K562 (cell line): ENCODE measurements at regions not wholly inside any gene's neighbourhood (a gene's known extent, or its start where the extent isn't known, plus 50 kb on each side); places are given as distances from the start of the nearest gene placed in this dataset.
A peak's percentile ranks its signal among the peaks of the same experiment; 100 is the strongest.

Experiments
- ATAC-seq: fragments of 200-7000 bp; cut with Tn5 transposase; 3 replicates; pipeline ENCODE4 v1.9.1; 2020; ENCODE audit warnings: moderate library complexity
- BruUV-seq: library from RNA; stranded (reverse); fragments of 400-500 nt; replicated peaks from 2 replicates; lab custom pipeline; 2021; lab: Mats Ljungman, UMichigan
- CTCF ChIA-PET: fragments of 300-600 bp; formaldehyde crosslinking; extraction: SDS; loops from one replicate; lab custom pipeline; 2021; ENCODE audit warnings: low intra/inter-chr PET ratio; lab: Yijun Ruan, JAX
- POLR2A ChIA-PET: fragments of 300-600, 350-650 bp; sonication (Branson Sonifier 250); formaldehyde crosslinking; extraction: SDS; loops from one replicate; lab custom pipeline; 2021; ENCODE audit warnings: antibody characterized with exemption, inconsistent platforms; lab: Yijun Ruan, JAX
- DNase-seq, 4 experiments: peaks; one replicate each; pipeline versions ENCODE4 v3.0.0 to v3.0.0-alpha.2; 2011 to 2018; ENCODE audit warnings: low spot score in 3 of 4, mixed read lengths in 3 of 4; ENCODE audit errors: extremely low read depth in 1 of 4
- FAIRE-seq: peaks from 2 replicates; lab custom pipeline; 2011; peaks lifted over from hg19 to GRCh38; lab: Jason Lieb, UNC
- H2AFZ ChIP-seq: 2 replicates; pipeline ENCODE4 v1.6.0; 2011; ENCODE audit warnings: low read depth, low read length, control low read depth, inconsistent platforms
- H3K27ac ChIP-seq: fragments of 200-600 bp; 3 replicates; pipeline ENCODE4 v1.8.0; 2011; ENCODE audit warnings: low read depth, mild to moderate bottlenecking, control low read depth, inconsistent platforms, low read length, moderate library complexity, mixed read lengths; ENCODE audit errors: extremely low read depth
- H3K27me3 ChIP-seq, 2 experiments: fragments of 300-600 bp in 1 of 2; 2 replicates in 1 of 2; 3 replicates in 1 of 2; pipeline versions ENCODE4 v1.6.0 to v1.8.0; 2011; ENCODE audit warnings: inconsistent platforms in 2 of 2, low read length in 2 of 2, mild to moderate bottlenecking in 1 of 2, mixed read lengths in 1 of 2, moderate library complexity in 1 of 2; ENCODE audit not compliant: control insufficient read depth in 2 of 2, insufficient read depth in 2 of 2
- H3K36me3 ChIP-seq: fragments of 300-600 bp; 3 replicates; pipeline ENCODE4 v1.8.0; 2011; ENCODE audit warnings: mild to moderate bottlenecking, low read length, inconsistent platforms; ENCODE audit not compliant: control insufficient read depth, insufficient read depth
- H3K4me1 ChIP-seq, 2 experiments: fragments of 200-600 bp in 1 of 2; replicated peaks in 1 of 2; 2 replicates in 1 of 2; 3 replicates in 1 of 2; pipeline versions ENCODE4 v1.5.1 to v1.8.0; 2011; ENCODE audit warnings: inconsistent platforms in 2 of 2, low read length in 2 of 2, mild to moderate bottlenecking in 1 of 2, mixed read lengths in 1 of 2, moderate library complexity in 1 of 2; ENCODE audit not compliant: control insufficient read depth in 2 of 2, insufficient read depth in 2 of 2
- H3K4me2 ChIP-seq: 2 replicates; pipeline ENCODE4 v1.6.1; 2011; ENCODE audit warnings: low read length, control low read depth, inconsistent platforms, mixed read lengths; ENCODE audit not compliant: insufficient read depth
- H3K4me3 ChIP-seq: fragments of 200-600 bp; sonication (generic), shearing (Covaris generic); 2 replicates; pipeline ENCODE4 v1.5.1; 2016; ENCODE audit warnings: control low read depth, inconsistent platforms
- H3K79me2 ChIP-seq: fragments of 200-600 bp; 3 replicates; pipeline ENCODE4 v1.8.0; 2011; ENCODE audit warnings: low read length, inconsistent platforms; ENCODE audit not compliant: control insufficient read depth, insufficient read depth
- H3K9ac ChIP-seq, 2 experiments: 2 replicates each; pipeline versions ENCODE4 v1.6.0 to v1.6.1; 2011; ENCODE audit warnings: low read depth in 2 of 2, low read length in 2 of 2, control low read depth in 1 of 2, inconsistent platforms in 1 of 2, mild to moderate bottlenecking in 1 of 2, mixed read lengths in 1 of 2; ENCODE audit not compliant: insufficient read depth in 1 of 2
- H3K9me1 ChIP-seq: one replicate; pipeline ENCODE4 v1.6.0; 2011; ENCODE audit warnings: inconsistent platforms, mild to moderate bottlenecking, low read length, moderate library complexity; ENCODE audit not compliant: control insufficient read depth, insufficient read depth
- H3K9me3 ChIP-seq: replicated peaks from 2 replicates; pipeline ENCODE4 v1.5.1; 2011; ENCODE audit warnings: low read depth, low read length, inconsistent platforms; ENCODE audit not compliant: control insufficient read depth, insufficient read depth
- H4K20me1 ChIP-seq: replicated peaks from 2 replicates; pipeline ENCODE4 v1.6.1; 2011; ENCODE audit warnings: low read length, inconsistent platforms, mixed read lengths; ENCODE audit not compliant: control insufficient read depth, insufficient read depth
- BCOR ChIP-seq: fragments of 450-650 bp; IDR thresholded peaks from 2 replicates; pipeline ENCODE4 v1.6.1; 2016
- CBX1 ChIP-seq: sonication (generic); IDR thresholded peaks from 2 replicates; pipeline ENCODE4 v1.6.1; 2016; ENCODE audit warnings: antibody characterized with exemption, low read depth, mild to moderate bottlenecking
- CHD4 ChIP-seq: fragments of 200-600 bp; sonication (generic); IDR thresholded peaks from 3 replicates; pipeline ENCODE4 v1.6.1; 2012; ENCODE audit warnings: low read depth, mild to moderate bottlenecking, mixed read lengths, low read length, inconsistent platforms; ENCODE audit not compliant: insufficient read depth, insufficient replicate concordance, poor library complexity, severe bottlenecking
- HDAC2 ChIP-seq: fragments of 450-650 bp; IDR thresholded peaks from 2 replicates; pipeline ENCODE4 v1.6.1; 2016; ENCODE audit warnings: mild to moderate bottlenecking
- HNRNPUL1 ChIP-seq: fragments of 200-400 bp; formaldehyde crosslinking; IDR thresholded peaks from 2 replicates; pipeline ENCODE4 v1.6.1; 2017; ENCODE audit warnings: low read length
- KDM1A ChIP-seq, 2 experiments: fragments of 450-650 bp; IDR thresholded peaks; 2 replicates each; pipeline ENCODE4 v1.6.1; 2016; ENCODE audit warnings: mild to moderate bottlenecking in 2 of 2
- PTBP1 ChIP-seq: fragments of 200-400 bp; formaldehyde crosslinking; IDR thresholded peaks from 2 replicates; pipeline ENCODE4 v1.6.1; 2017; ENCODE audit warnings: low read depth, low read length
- RBM25 ChIP-seq: fragments of 200-400 bp; formaldehyde crosslinking; IDR thresholded peaks from 2 replicates; pipeline ENCODE4 v1.6.1; 2018; ENCODE audit warnings: low read length, low read depth, moderate library complexity; ENCODE audit not compliant: severe bottlenecking
- RCOR1 ChIP-seq, 2 experiments: IDR thresholded peaks; 2 replicates each; pipeline ENCODE4 v1.6.1; 2012; ENCODE audit warnings: low read depth in 2 of 2, low read length in 2 of 2, borderline replicate concordance in 1 of 2, improper control_type of control experiment in 1 of 2
- SMARCA5 ChIP-seq: fragments of 450-650 bp; IDR thresholded peaks from 2 replicates; pipeline ENCODE4 v1.6.1; 2016
- ZBTB1 ChIP-seq: sonication (generic); formaldehyde crosslinking; IDR thresholded peaks from 2 replicates; pipeline ENCODE4 v1.8.1; 2023; ENCODE audit warnings: missing genetic modification reagents, low read depth, mild to moderate bottlenecking, borderline replicate concordance
- ZFP36 ChIP-seq: fragments of 150-350 bp; IDR thresholded peaks from 2 replicates; pipeline ENCODE4 v1.6.1; 2018; ENCODE audit warnings: low read length, low read depth; ENCODE audit not compliant: partially characterized antibody
- WGBS: fragments of 100-300 bp; shearing (Covaris generic); methylation state at CpG from one replicate; pipeline ENCODE4 v1.1.6; 2016; ENCODE audit warnings: low coverage, mixed read lengths; ENCODE audit not compliant: insufficient coverage; ENCODE audit errors: missing lambda C conversion rate; 5-methylcytosine and 5-hydroxymethylcytosine counted together
- in situ Hi-C: fragments of 300-500 bp; cut with MboI; formaldehyde crosslinking; loops from 4 replicates; pipeline ENCODE4 v1.15.0; 2018; ENCODE audit warnings: inconsistent platforms, mixed read lengths
- intact Hi-C: fragments of 100-400 bp; cut with micrococcal nuclease; formaldehyde crosslinking; loops from 2 replicates; pipeline ENCODE4 v1.14.2; 2022
- TF ChIP-seq, protein P1 (sequence below): fragments of 250-450 bp; sonication (Bioruptor Pico); IDR thresholded peaks from 2 replicates; pipeline ENCODE4 v1.5.1; 2021; ENCODE audit warnings: mild to moderate bottlenecking
- TF ChIP-seq, protein P2 (sequence below): fragments of 250-450 bp; sonication (Bioruptor Pico); IDR thresholded peaks from 2 replicates; pipeline ENCODE4 v1.9.0; 2021; ENCODE audit warnings: mild to moderate bottlenecking

- in situ Hi-C loops (loop anchor here (5.0 kb wide), 1 partner anchor 104 kb away; no protein-coding TSS in a partner anchor), intact Hi-C loops (no loop called here)
- FAIRE-seq, result no peak
- TF ChIP-seq RCOR1 (IDR thresholded peaks at IDR 0.05; ENCODE audit: borderline replicate concordance in 1 of 2, low read depth in 2 of 2, low read length in 2 of 2) (peak in 1 of 2 experiments; percentile 49; a peak in 1 of 4 replicates), BCOR (peak; percentile 93), CBX1 (peak; percentile 66; the same call in 1 of the 2 replicates), ZBTB1 (CRISPR knock-in tag) (no peak), CHD4 (peak; percentile 72), ZFP36 (peak; percentile 90), SMARCA5 (peak; percentile 66; the same call in 1 of the 2 replicates), PTBP1 (peak; percentile 75; the same call in 1 of the 2 replicates), KDM1A (IDR thresholded peaks at IDR 0.05) (peak; percentile 52 to 69; a peak in 3 of 4 replicates), HNRNPUL1 (no peak), RBM25 (peak; percentile 96), HDAC2 (peak; percentile 63)
- TF ChIP-seq, protein P1, sequence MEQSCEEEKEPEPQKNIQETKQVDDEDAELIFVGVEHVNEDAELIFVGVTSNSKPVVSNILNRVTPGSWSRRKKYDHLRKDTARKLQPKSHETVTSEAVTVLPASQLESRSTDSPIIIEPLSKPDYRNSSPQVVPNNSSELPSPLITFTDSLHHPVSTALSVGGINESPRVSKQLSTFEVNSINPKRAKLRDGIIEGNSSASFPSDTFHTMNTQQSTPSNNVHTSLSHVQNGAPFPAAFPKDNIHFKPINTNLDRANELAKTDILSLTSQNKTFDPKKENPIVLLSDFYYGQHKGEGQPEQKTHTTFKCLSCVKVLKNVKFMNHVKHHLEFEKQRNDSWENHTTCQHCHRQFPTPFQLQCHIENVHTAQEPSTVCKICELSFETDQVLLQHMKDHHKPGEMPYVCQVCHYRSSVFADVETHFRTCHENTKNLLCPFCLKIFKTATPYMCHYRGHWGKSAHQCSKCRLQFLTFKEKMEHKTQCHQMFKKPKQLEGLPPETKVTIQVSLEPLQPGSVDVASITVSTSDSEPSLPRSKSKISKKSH (CRISPR knock-in tag), result no peak
- TF ChIP-seq, protein P2, sequence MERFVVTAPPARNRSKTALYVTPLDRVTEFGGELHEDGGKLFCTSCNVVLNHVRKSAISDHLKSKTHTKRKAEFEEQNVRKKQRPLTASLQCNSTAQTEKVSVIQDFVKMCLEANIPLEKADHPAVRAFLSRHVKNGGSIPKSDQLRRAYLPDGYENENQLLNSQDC (CRISPR knock-in tag), result no peak
- DNase-seq, result no peak
- Histone ChIP-seq H4K20me1 (0 out of 2 replicates have a peak, but pooled peaks cover 11% of the 10 kb centered on the region), H3K9me1 (no peaks in the 10 kb centered on the region), H3K4me1 (no peaks in the 10 kb centered on the region; a peak in 1 of 5 replicates), H3K27ac (no peak overlapping the region), H3K4me3 (no peak overlapping the region), H3K4me2 (no peak overlapping the region), H3K9me3 (no peaks in the 10 kb centered on the region), H3K36me3 (no peaks in the 10 kb centered on the region), H2AFZ (no peak overlapping the region), H3K27me3 (peaks cover 32 to 50% of the 10 kb centered on the region in 2 experiments), H3K79me2 (no peaks in the 10 kb centered on the region), H3K9ac (no peak overlapping the region)
- WGBS, result 3% methylated on average over 7 of the region's 7 CpGs
- no peak for ATAC-seq
- no TSS peak for BruUV-seq
- CTCF ChIA-PET, result no interaction called here
- POLR2A ChIA-PET, result no interaction called here
Measured at GRCh38 chr7:101708223-101708622, 79.1 kb upstream of the MYL10 start.
